ENCODE measurements at regions not wholly inside any gene's neighbourhood (a gene's known extent, or its start where the extent isn't known, plus 50 kb on each side); places are given as distances from the start of the nearest gene placed in this dataset.
"Not testable (repeated sequence)": the region's sequence is repeated elsewhere in the genome, so short reads cannot be mapped to it uniquely, and the experiment has no call there.

DNA sequence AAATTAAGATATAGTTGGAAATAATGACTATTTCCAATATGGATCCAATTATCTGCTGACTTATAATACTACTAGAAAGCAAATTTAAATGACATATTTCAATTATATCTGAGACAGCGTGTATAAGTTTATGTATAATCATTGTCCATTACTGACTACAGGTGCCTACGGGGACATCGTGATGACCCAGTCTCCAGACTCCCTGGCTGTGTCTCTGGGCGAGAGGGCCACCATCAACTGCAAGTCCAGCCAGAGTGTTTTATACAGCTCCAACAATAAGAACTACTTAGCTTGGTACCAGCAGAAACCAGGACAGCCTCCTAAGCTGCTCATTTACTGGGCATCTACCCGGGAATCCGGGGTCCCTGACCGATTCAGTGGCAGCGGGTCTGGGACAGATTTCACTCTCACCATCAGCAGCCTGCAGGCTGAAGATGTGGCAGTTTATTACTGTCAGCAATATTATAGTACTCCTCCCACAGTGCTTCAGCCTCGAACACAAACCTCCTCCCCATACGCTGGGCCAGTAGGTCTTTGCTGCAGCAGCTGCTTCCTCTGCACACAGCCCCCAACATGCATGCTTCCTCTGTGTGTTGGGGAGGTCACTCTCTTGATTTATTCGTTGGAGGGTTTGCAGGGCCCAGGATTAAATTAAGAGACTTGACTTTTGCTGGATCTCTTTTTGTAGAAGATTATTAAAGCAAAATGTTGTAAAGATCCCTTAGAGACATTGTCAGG is 194.4 kb downstream of the RPIA start:
- no peaks in the 10 kb centered on the region for H3K36me3 ChIP-seq
- TF ChIP-seq, protein P1, sequence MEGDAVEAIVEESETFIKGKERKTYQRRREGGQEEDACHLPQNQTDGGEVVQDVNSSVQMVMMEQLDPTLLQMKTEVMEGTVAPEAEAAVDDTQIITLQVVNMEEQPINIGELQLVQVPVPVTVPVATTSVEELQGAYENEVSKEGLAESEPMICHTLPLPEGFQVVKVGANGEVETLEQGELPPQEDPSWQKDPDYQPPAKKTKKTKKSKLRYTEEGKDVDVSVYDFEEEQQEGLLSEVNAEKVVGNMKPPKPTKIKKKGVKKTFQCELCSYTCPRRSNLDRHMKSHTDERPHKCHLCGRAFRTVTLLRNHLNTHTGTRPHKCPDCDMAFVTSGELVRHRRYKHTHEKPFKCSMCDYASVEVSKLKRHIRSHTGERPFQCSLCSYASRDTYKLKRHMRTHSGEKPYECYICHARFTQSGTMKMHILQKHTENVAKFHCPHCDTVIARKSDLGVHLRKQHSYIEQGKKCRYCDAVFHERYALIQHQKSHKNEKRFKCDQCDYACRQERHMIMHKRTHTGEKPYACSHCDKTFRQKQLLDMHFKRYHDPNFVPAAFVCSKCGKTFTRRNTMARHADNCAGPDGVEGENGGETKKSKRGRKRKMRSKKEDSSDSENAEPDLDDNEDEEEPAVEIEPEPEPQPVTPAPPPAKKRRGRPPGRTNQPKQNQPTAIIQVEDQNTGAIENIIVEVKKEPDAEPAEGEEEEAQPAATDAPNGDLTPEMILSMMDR (IDR thresholded peaks at IDR 0.05), result no peak
- H3K4me3 ChIP-seq, result no peak overlapping the region
- ATAC-seq, result no peak
- no peaks in the 10 kb centered on the region for H3K9me3 ChIP-seq
- WGBS, 2 donors, result 77 to 83% methylated on average over 11 of the region's 11 CpGs
- DNase-seq, result no peak
- peaks cover 0 to 15% (median 10%) of the 10 kb centered on the region in 7 donors for H3K27me3 ChIP-seq
- intact Hi-C loops (cut with DNase I), result no loop called here
- no peak overlapping the region for H3K27ac ChIP-seq
- no peaks in the 10 kb centered on the region for H3K4me1 ChIP-seq

DNA sequence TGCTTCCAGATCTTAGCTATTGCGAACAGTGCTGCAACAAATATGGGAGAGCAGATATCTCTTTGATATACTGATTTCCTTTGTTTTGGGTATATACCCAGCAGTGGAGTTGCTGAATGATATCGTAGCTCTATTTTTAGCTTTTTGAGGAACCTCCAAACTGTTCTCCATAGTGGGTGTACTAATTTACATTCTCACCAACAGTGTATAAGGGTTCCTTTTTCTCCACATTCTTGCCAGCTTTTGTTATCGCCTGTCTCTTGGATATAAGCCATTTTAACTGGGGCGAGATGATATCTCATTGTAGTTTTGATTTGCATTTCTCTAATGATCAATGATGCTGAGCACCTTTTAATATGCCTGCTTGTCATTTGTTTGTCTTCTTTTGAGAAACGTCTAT is 196.0 kb downstream of the RPIA start:
- H3K4me3 ChIP-seq; ATAC-seq; intact Hi-C loops (cut with DNase I); DNase-seq; H3K4me1 ChIP-seq; H3K27ac ChIP-seq; H3K36me3 ChIP-seq; H3K9me3 ChIP-seq: not testable (repeated sequence)
- 76 to 82% methylated on average over 5 of the region's 5 CpGs for WGBS, 2 donors
- peaks cover 0 to 19% (median 10%) of the 10 kb centered on the region in 7 donors for H3K27me3 ChIP-seq

DNA sequence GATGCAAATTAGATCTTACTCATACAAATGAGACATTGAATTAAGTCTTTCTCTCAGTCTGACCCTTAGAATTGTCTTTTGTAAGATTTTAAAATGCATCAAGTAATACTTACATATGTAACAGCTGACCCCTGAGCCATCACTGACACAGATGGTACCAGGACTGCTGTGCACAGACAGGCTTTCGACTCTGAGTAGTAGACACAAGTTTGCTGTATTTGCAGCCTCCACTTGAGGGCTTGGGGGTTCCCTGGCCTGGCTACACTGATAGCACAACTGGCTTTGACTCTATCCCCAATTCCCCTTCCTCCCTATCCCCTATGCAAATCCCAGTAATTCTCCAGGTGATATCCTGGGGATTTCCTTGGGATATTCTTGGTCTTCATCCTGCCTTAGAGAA is 200.7 kb downstream of the RPIA start:
- TF ChIP-seq, protein P1 (IDR thresholded peaks at IDR 0.05), result no peak
- DNase-seq (no peak), ATAC-seq (no peak)
- Histone ChIP-seq H3K27ac (no peak overlapping the region), H3K9me3 (no peaks in the 10 kb centered on the region), H3K27me3 (peaks cover 0 to 41% (median 14%) of the 10 kb centered on the region in 7 donors), H3K4me1 (no peaks in the 10 kb centered on the region), H3K4me3 (no peak overlapping the region), H3K36me3 (no peaks in the 10 kb centered on the region)
- intact Hi-C loops (cut with DNase I), result no loop called here
- WGBS, 2 donors, result 86 to 87% methylated on average over 1 of the region's 1 CpG

DNA sequence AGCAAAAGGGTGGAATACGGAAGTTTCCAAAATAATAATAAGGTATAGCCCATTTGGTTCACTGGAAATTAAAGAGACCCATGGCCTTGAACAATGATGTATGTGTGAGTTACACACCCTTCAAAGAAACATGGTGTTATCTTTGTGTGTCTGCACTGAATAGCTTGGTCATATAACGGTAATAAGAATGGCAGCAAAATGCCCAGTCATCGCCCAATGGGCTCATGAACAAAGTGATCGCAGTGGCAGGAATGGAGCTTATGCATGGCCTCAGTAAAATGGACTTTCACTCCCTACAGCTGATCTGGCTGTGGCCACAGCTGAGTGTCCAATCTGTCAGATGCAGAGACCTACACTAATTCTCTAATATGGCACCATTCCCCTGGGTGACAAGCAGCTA is 201.3 kb downstream of the RPIA start:
- H3K27me3 ChIP-seq, result peaks cover 0 to 47% (median 17%) of the 10 kb centered on the region in 7 donors
- TF ChIP-seq, protein P1 (IDR thresholded peaks at IDR 0.05), result no peak
- WGBS, 2 donors, result 96 to 97% methylated on average over 4 of the region's 4 CpGs
- H3K27ac ChIP-seq, result no peak overlapping the region
- no peaks in the 10 kb centered on the region for H3K4me1 ChIP-seq
- no peaks in the 10 kb centered on the region for H3K9me3 ChIP-seq
- no peak overlapping the region for H3K4me3 ChIP-seq
- intact Hi-C loops (cut with DNase I), result no loop called here
- no peak for DNase-seq
- H3K36me3 ChIP-seq, result no peaks in the 10 kb centered on the region
- ATAC-seq, result no peak

DNA sequence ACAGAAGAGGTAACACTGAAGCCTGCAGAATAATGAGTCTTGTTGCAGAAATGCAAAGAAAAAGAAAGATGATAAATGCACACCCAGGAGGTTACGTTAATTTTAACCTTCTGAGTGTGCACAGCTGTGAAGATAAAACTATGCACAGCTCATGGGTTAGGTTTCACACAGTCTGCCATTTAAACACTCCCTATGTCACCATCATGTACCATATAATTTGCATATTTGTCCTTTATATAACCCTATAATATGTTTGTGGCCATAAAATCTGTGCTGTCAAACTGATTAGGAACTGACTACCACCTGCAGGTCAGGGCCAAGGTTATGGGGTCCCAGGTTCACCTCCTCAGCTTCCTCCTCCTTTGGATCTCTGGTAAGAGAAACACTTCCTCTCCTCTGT is 205.5 kb downstream of the RPIA start:
- Histone ChIP-seq H3K9me3 (peaks cover 0 to 3% (median 0%) of the 10 kb centered on the region in 11 donors), H3K27ac (no peak overlapping the region), H3K27me3 (peaks cover 0 to 60% (median 22%) of the 10 kb centered on the region in 7 donors), H3K4me1 (no peaks in the 10 kb centered on the region), H3K36me3 (no peaks in the 10 kb centered on the region), H3K4me3 (no peak overlapping the region)
- intact Hi-C loops (cut with DNase I), result no loop called here
- 44 to 60% methylated on average over 1 of the region's 1 CpG for WGBS, 2 donors
- TF ChIP-seq, protein P1 (IDR thresholded peaks at IDR 0.05), result no peak
- DNase-seq, result no peak
- ATAC-seq, result no peak
